Esophagus muscularis mucosa (tissue), 4 donors: ENCODE measurements at regions not wholly inside any gene's neighbourhood (a gene's known extent, or its start where the extent isn't known, plus 50 kb on each side); places are given as distances from the start of the nearest gene placed in this dataset.

ENCODE experiments used
- DNase-seq: peaks from one replicate; pipeline ENCODE4 v3.0.0-alpha.2; 2017; ENCODE audit errors: extremely low spot score
- H3K27ac ChIP-seq, 4 donors: fragments of 200-600 bp; sonication (generic); replicated peaks in 1 of 4; 1 replicate in 3 of 4; 2 replicates in 1 of 4; pipeline ENCODE4 v1.5.1; 2016 to 2019; ENCODE audit warnings: mild to moderate bottlenecking in 1 of 4
- H3K27me3 ChIP-seq, 4 donors: fragments of 200-600 bp; sonication (generic); one replicate each; pipeline versions ENCODE4 v1.5.1 to v1.6.0; 2016 to 2019
- H3K36me3 ChIP-seq, 4 donors: fragments of 200-600 bp; sonication (generic); one replicate each; pipeline ENCODE4 v1.5.1; 2016 to 2019
- H3K4me1 ChIP-seq, 4 donors: fragments of 200-600 bp; sonication (generic); one replicate each; pipeline ENCODE4 v1.5.1; 2016 to 2019
- H3K4me3 ChIP-seq, 4 donors: fragments of 200-600 bp; sonication (generic); 1 replicate in 2 of 4; 2 replicates in 2 of 4; pipeline ENCODE4 v1.5.1; 2016 to 2019; ENCODE audit warnings: mild to moderate bottlenecking in 4 of 4, moderate library complexity in 1 of 4
- H3K9me3 ChIP-seq, 4 donors: fragments of 200-600 bp; sonication (generic); 1 replicate in 3 of 4; 2 replicates in 1 of 4; pipeline ENCODE4 v1.5.1; 2016 to 2019
- EP300 ChIP-seq: sonication (generic); formaldehyde crosslinking; IDR thresholded peaks from one replicate; pipeline ENCODE4 v1.6.1; 2017; ENCODE audit warnings: antibody characterized with exemption
- POLR2A ChIP-seq: fragments of 450-650 bp; IDR thresholded peaks from one replicate; pipeline ENCODE4 v1.6.1; 2017; ENCODE audit warnings: antibody characterized with exemption, moderate library complexity, mild to moderate bottlenecking, low read depth
- POLR2AphosphoS5 ChIP-seq, 2 donors: sonication (generic); formaldehyde crosslinking; IDR thresholded peaks; one replicate each; pipeline ENCODE4 v1.6.1; 2017; ENCODE audit warnings: antibody characterized with exemption in 2 of 2
- WGBS: methylation state at CpG from one replicate; pipeline ENCODE4 v1.1.5; 2018; 5-methylcytosine and 5-hydroxymethylcytosine counted together
- intact Hi-C: fragments of 100-400 bp; cut with DNase I; formaldehyde crosslinking; loops from one replicate; pipeline ENCODE4 v1.15.1; 2023
- TF ChIP-seq, protein P1 (sequence below), 3 experiments: fragments of 200-600 bp in 2 of 3; fragments of 450-650 bp in 1 of 3; sonication (generic) in 2 of 3; IDR thresholded peaks; one replicate each; pipeline ENCODE4 v1.5.1; 2017 to 2019; ENCODE audit warnings: antibody characterized with exemption in 3 of 3, mild to moderate bottlenecking in 2 of 3, moderate library complexity in 1 of 3

DNA sequence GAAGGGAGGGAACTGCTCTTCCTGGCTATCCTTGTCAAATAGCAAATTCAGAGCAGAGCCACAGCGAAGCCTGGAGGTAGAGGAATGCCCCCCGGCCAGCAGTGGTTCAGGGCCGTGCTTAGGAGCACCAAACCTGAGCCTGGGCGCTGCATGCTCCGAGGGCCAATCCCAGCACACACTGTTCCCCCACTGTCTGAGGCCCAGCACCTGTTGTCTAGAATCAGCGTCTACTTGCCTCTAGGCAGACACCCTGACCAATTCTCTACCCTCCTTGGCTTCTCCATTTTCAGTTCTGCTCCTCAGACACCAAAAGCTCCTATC lies 177.6 kb upstream of the PKDCC start:
- no peaks in the 10 kb centered on the region for H3K27me3 ChIP-seq
- no peaks in the 10 kb centered on the region for H3K36me3 ChIP-seq
- no peaks in the 10 kb centered on the region for H3K9me3 ChIP-seq
- intact Hi-C loops, result no loop called here
- TF ChIP-seq, protein P1, sequence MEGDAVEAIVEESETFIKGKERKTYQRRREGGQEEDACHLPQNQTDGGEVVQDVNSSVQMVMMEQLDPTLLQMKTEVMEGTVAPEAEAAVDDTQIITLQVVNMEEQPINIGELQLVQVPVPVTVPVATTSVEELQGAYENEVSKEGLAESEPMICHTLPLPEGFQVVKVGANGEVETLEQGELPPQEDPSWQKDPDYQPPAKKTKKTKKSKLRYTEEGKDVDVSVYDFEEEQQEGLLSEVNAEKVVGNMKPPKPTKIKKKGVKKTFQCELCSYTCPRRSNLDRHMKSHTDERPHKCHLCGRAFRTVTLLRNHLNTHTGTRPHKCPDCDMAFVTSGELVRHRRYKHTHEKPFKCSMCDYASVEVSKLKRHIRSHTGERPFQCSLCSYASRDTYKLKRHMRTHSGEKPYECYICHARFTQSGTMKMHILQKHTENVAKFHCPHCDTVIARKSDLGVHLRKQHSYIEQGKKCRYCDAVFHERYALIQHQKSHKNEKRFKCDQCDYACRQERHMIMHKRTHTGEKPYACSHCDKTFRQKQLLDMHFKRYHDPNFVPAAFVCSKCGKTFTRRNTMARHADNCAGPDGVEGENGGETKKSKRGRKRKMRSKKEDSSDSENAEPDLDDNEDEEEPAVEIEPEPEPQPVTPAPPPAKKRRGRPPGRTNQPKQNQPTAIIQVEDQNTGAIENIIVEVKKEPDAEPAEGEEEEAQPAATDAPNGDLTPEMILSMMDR (IDR thresholded peaks at IDR 0.05), result no peak
- TF ChIP-seq EP300 (no peak), POLR2AphosphoS5 (IDR thresholded peaks at IDR 0.05) (no peak), POLR2A (no peak)
- H3K4me1 ChIP-seq, result peaks cover 0 to 21% (median 18%) of the 10 kb centered on the region in 4 donors
- H3K27ac ChIP-seq, result no peak overlapping the region
- DNase-seq, result no peak
- 87% methylated on average over 2 of the region's 6 CpGs for WGBS
- no peak overlapping the region for H3K4me3 ChIP-seq

DNA sequence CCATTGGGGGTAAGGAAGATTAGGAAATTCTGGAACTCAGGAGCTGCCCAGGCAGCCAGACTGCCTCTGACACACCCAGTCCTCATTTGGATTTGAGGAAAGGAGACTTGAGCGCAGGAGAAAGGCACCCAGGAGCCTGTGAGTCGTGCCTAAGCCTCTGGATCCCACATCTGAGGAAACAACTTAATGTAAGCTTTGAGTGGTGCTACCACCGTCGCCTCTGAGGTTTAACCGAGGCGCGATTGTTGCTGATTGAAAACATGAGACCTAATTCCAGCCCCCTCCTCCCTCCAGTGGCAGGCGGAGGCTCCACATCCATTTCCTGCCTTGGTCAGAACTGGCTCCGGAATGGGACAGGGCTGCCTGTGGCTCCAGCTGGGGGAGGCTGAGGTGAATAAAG lies 176.7 kb upstream of the PKDCC start:
- DNase-seq, result no peak
- peaks cover 0 to 21% (median 18%) of the 10 kb centered on the region in 4 donors for H3K4me1 ChIP-seq

DNA sequence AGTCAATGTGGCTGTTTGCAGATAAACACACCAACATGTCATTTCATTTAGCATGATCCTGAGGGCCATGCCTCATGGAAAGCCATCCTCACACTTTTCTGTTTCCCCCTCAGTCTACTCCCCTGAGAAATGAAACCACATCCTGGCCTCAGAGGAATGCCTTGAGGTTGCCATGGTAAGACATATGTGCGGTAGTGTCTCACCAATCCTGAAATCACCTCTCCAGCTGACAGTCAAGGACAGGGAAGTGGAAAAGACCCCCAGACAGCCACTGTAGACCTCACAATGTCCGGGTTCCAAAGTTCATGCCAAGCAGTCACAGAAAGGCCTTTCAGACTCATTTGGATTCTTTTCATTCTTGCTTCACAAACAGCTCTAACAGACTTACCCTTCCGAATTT lies 175.2 kb upstream of the PKDCC start:
- Histone ChIP-seq H3K27ac (no peak overlapping the region), H3K27me3 (no peaks in the 10 kb centered on the region), H3K9me3 (no peaks in the 10 kb centered on the region), H3K4me3 (no peak overlapping the region), H3K36me3 (no peaks in the 10 kb centered on the region), H3K4me1 (peaks cover 0 to 21% (median 18%) of the 10 kb centered on the region in 4 donors)
- TF ChIP-seq, protein P1 (IDR thresholded peaks at IDR 0.05), result no peak
- TF ChIP-seq EP300 (no peak), POLR2AphosphoS5 (IDR thresholded peaks at IDR 0.05) (no peak), POLR2A (no peak)
- intact Hi-C loops, result no loop called here
- DNase-seq, result no peak
- WGBS, result 71% methylated on average over 3 of the region's 3 CpGs

More for the DNA sequence above, 176.7 kb upstream of the PKDCC start:
- Histone ChIP-seq H3K27ac (no peak overlapping the region), H3K36me3 (no peaks in the 10 kb centered on the region), H3K9me3 (no peaks in the 10 kb centered on the region), H3K27me3 (no peaks in the 10 kb centered on the region), H3K4me3 (no peak overlapping the region)
- 69% methylated on average over 9 of the region's 9 CpGs for WGBS
- TF ChIP-seq POLR2A, result no peak
- TF ChIP-seq, protein P1 (IDR thresholded peaks at IDR 0.05), result peak in 1 of 3 experiments; percentile 22
- intact Hi-C loops, result no loop called here

DNA sequence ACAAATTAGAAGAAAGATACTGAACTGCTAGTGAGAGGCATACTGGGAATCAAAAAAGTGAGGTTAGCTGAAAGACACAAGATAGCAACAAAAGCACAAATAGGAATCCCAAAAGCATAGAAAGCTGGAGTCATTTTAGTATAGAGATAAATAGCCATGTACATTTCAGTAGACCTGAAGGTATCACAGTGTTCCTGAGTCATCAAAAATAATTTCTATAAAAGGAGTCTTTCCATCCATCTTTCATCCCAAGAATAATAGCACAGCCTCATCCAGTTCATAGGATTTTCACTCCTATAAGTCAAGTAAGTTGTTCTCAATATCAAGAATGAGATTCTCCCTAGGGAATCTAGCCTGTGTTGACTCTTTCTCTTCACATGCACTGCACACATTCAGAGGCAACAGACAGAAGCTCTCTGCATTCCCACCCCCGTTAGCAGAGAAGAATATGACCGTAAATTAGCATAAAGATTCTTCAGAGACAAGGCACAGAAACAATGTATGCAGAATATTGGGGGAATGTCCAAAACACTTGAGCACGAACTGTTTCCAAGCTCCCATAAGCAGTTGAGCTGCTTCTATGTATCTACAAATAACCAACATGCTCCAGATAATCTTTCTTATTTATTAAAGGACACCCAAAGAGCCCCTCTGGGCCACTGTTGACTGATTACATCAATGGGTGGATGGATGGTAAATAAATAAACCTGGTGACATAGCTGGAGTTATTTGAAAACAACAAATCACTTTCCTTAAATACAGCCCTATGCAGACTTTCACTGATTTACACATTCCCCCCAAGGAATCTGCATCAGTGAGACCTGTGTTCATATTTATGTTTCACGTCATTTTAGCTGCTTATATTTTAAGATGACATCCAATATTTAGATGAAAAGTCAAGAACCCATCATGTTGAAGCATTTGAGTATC lies 174.5 kb upstream of the PKDCC start:
- Histone ChIP-seq H3K27ac (no peak overlapping the region), H3K9me3 (no peaks in the 10 kb centered on the region), H3K4me1 (peaks cover 0 to 26% (median 21%) of the 10 kb centered on the region in 4 donors), H3K27me3 (no peaks in the 10 kb centered on the region), H3K36me3 (no peaks in the 10 kb centered on the region), H3K4me3 (no peak overlapping the region)
- WGBS, result 71% methylated on average over 4 of the region's 4 CpGs
- DNase-seq, result no peak
- intact Hi-C loops, result no loop called here
- TF ChIP-seq POLR2A, result no peak
- TF ChIP-seq EP300, result no peak
- TF ChIP-seq, protein P1 (IDR thresholded peaks at IDR 0.05), result no peak
- TF ChIP-seq POLR2AphosphoS5 (IDR thresholded peaks at IDR 0.05), result no peak
